GM13976 (cell line): ENCODE measurements at regions not wholly inside any gene's neighbourhood (a gene's known extent, or its start where the extent isn't known, plus 50 kb on each side); places are given as distances from the start of the nearest gene placed in this dataset.
"Not testable (repeated sequence)": the region's sequence is repeated elsewhere in the genome, so short reads cannot be mapped to it uniquely, and the experiment has no call there.

Source experiments
- DNase-seq: peaks from one replicate; pipeline ENCODE4 v3.0.0; 2012; ENCODE audit warnings: low spot score
- in situ Hi-C: fragments of 300-500 bp; cut with MboI; formaldehyde crosslinking; loops from one replicate; pipeline ENCODE4 v1.12.0; 2022; ENCODE audit warnings: low sequenced_read_pairs, mixed read lengths, inconsistent platforms; ENCODE audit not compliant: unreplicated experiment
- TF ChIP-seq, protein P1 (sequence below): IDR thresholded peaks from 2 replicates; pipeline ENCODE4 v1.5.1; 2012; ENCODE audit warnings: borderline replicate concordance, mild to moderate bottlenecking; ENCODE audit not compliant: insufficient read depth; ENCODE audit errors: extremely low read depth, missing control alignments, control extremely low read depth

DNA sequence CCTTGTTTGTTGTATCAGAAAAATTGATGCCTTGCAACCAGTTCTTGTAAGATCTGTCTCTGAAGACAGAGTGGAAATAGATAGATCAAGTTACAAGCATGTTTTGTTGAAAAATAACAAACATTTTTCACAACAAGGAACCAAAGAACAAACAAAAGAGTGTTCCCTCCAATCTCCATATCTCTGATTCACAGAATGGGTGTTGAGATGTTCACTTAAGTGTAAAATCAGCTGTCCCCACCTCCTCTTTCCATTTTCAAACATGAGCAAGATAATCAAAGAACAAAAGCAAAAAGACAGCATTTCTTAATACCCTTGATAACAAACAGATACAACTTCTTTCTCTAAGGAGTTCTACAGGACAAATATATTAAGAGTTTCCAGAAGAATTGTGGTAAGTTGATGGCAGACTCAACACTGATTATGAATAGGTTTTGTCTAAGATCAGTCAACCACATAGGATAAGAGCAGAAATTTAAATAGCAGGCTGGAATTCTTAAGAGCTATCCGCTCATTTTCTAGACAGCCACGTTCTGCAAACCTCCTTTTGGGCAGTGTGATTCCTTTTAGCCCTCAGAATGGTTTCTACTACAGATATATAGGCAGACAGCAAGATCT, 970.9 kb upstream of the AUTS2 start:
- in situ Hi-C loops: no loop called here
- no peak for DNase-seq
- TF ChIP-seq, protein P1, sequence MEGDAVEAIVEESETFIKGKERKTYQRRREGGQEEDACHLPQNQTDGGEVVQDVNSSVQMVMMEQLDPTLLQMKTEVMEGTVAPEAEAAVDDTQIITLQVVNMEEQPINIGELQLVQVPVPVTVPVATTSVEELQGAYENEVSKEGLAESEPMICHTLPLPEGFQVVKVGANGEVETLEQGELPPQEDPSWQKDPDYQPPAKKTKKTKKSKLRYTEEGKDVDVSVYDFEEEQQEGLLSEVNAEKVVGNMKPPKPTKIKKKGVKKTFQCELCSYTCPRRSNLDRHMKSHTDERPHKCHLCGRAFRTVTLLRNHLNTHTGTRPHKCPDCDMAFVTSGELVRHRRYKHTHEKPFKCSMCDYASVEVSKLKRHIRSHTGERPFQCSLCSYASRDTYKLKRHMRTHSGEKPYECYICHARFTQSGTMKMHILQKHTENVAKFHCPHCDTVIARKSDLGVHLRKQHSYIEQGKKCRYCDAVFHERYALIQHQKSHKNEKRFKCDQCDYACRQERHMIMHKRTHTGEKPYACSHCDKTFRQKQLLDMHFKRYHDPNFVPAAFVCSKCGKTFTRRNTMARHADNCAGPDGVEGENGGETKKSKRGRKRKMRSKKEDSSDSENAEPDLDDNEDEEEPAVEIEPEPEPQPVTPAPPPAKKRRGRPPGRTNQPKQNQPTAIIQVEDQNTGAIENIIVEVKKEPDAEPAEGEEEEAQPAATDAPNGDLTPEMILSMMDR: no peak

DNA sequence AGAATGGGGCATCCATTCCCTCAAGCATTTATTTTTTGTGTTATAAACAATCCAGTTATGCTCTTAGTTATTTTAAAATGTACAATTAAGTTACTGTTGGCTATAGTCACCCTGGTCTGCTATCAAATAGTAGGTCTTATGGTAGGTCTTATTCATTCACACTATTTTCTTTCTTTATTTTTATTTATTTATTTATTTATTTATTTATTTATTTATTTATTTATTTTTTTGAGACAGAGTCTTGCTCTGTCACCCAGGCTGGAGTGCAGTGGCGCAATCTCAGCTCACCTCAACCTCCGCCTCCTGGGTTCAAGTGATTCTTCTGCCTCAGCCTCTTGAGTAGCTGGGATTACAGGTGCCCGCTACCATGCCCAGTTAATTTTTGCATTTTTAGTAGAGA, 967.4 kb upstream of the AUTS2 start:
- in situ Hi-C loops, DNase-seq: not testable (repeated sequence)

DNA sequence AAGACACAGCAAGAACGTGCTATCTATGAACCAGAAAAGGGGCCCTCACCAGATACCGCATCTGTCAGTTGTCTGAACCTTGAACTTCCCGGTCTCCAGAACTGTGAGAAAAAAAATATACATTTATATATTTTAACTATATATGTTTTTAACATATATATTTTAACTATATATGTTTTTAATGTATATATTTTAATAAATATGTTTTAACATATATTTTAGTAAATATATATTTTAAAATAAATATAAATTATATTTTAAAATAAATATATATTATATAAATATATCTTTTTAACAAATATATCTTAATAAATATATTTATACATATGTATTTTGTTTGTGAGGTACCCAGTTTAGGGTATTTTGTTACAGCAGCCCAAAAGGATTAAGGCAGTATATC, 958.2 kb upstream of the AUTS2 start:
- TF ChIP-seq, protein P1: no peak
- DNase-seq: no peak
- in situ Hi-C loops: no loop called here

DNA sequence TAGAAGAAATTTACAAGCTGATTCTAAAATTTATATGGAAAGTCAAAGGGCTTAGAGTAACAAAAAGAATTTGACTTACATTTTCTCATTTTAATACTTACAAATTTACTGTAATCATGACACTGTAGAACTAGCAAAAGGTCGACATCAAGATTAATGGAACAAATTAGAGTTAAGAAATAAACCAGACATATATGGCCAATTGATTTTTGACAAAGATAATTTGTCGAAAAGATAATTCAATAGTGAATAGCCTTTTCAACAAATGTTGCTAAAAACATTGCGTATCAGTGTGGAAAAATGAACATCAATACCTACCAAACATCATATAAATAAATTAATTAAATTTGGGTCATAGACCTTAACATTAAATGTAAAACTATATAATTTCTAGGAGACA, 955.5 kb upstream of the AUTS2 start:
- TF ChIP-seq, protein P1: no peak
- in situ Hi-C loops: no loop called here
- DNase-seq: no peak

DNA sequence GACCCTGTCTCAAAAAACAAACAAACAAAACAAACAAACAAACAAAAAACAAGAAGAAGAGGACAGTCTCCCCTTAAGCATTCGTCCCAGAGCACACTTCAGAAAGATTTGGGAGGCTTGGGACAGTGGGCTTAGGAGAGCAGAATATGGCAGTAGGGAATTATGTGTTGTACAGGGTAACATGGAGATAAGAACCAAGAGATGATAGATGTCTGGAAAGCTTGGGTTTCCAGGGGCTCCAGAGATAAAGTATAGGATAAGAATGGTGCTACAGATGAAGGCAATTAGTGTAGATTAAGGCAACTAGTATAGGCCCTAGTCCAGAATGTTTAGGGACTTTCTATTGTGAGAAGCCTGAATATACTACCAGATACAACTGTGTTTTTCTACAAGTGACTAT, 934.9 kb upstream of the AUTS2 start:
- no peak for DNase-seq
- in situ Hi-C loops: no loop called here

DNA sequence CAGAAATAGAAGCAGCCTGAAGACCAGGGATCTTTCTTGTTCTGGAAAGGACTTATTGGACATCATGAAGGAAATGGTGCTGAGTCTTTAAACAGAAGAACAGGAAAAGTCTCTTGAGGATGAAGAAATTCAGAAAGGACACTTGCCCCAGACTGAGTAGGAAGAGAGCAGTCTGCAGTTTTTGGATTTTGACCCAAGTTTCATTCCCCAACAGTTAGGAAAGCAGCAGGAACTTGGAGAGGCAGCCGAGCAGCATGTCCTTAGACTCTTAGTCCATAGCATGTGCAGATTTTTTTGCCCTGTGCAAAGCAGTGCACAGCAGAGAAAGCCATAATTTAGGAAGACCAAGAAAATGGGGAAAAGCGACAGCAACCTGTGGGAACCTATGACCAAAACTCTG, 927.2 kb upstream of the AUTS2 start:
- in situ Hi-C loops: no loop called here
- DNase-seq: no peak
- TF ChIP-seq, protein P1: no peak

More for the DNA sequence above, 934.9 kb upstream of the AUTS2 start:
- TF ChIP-seq, protein P1: no peak

DNA sequence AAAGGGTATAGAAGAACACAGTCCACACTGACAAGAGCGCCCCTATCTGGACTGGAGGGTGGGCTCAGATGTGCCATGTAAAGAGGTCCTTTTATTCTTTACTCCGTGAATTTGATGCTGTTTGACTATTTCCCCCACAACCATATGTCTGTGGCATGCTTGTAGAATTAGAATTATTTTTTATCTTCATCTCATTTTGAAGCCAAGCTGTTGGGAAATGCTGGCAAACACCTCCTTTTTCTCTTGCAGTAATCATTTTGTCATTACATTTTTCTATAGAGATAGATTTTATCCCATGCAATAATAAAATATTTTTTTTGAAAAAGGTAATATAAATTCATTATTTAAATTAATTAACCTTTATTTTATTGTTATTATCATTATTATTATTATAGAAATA, 926.6 kb upstream of the AUTS2 start:
- in situ Hi-C loops: no loop called here
- TF ChIP-seq, protein P1: no peak
- no peak for DNase-seq
